ENCODE measurements at regions not wholly inside any gene's neighbourhood (a gene's known extent, or its start where the extent isn't known, plus 50 kb on each side); places are given as distances from the start of the nearest gene placed in this dataset.

DNA sequence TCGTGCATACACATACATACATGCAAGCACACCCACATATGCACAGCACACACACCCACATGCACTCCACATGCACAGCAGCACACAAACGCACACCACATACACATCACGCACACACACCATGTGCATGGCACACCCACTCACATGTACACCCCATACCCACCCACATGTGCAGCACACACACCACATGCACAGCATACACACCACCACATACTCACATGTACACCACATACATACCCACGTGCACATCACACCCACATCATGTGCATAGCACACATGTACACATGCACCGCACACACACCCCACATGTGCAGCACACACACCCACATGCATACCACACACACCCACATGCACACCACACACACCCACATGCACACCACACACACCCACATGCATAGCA is 132.0 kb upstream of the RGPD4 start:
- Histone ChIP-seq H3K23me2 (ENCODE audit: insufficient read length, low read depth, low read length, poor library complexity, severe bottlenecking) (no peaks in the 10 kb centered on the region), H2BK120ac (ENCODE audit: low read depth, low read length, poor library complexity, severe bottlenecking) (no peak overlapping the region), H3K27ac (ENCODE audit: insufficient read length, low read depth, low read length) (no peak overlapping the region), H2AK5ac (ENCODE audit: insufficient read length, low read length) (no peak overlapping the region), H3K79me2 (ENCODE audit: insufficient read depth, low read length) (no peaks in the 10 kb centered on the region), H4K20me1 (ENCODE audit: control insufficient read depth, insufficient read depth, insufficient read length) (peaks cover 3% of the 10 kb centered on the region), H3K18ac (ENCODE audit: insufficient read length, low read depth, low read length) (peak overlapping the region; percentile 3), H4K91ac (ENCODE audit: insufficient read length, low read depth, low read length) (no peak overlapping the region), H3K4me1 (ENCODE audit: insufficient read depth, low read length) (no peaks in the 10 kb centered on the region), H3K27me3 (ENCODE audit: insufficient read depth, low read length) (no peaks in the 10 kb centered on the region), H2AFZ (ENCODE audit: low read length) (no peak overlapping the region), H4K8ac (replicated peaks; ENCODE audit: insufficient read length, low read depth, low read length) (peak overlapping the region; percentile 96), H3K14ac (ENCODE audit: insufficient read depth, low read length) (no peak overlapping the region), H3K4me2 (ENCODE audit: insufficient read depth, insufficient read length, low read length) (no peak overlapping the region), H2BK20ac (ENCODE audit: low read depth, low read length, poor library complexity, severe bottlenecking) (no peak overlapping the region), H2BK5ac (ENCODE audit: insufficient read length, low read length) (peak overlapping the region; percentile 14), H2BK15ac (ENCODE audit: low read depth, low read length) (no peak overlapping the region), H3K9ac (ENCODE audit: extremely low read depth, insufficient read length, low read length) (no peak overlapping the region), H3K4ac (ENCODE audit: low read depth, low read length) (no peak overlapping the region), H4K5ac (ENCODE audit: insufficient read length, low read depth, low read length) (peak overlapping the region; percentile 87), H3K56ac (ENCODE audit: insufficient read length, low read depth, low read length) (no peak overlapping the region), H3T11ph (ENCODE audit: low read length) (no peak overlapping the region), H3K9me3 (ENCODE audit: control insufficient read depth, low read depth, low read length) (no peaks in the 10 kb centered on the region), H2BK12ac (ENCODE audit: insufficient read length, low read depth, low read length) (no peak overlapping the region), H3K79me1 (ENCODE audit: insufficient read depth, low read depth, low read length, poor library complexity, severe bottlenecking) (no peaks in the 10 kb centered on the region), H3K23ac (ENCODE audit: insufficient read length, low read depth, low read length) (no peak overlapping the region)
- Mint-ChIP-seq H3K27ac (no peak overlapping the region; a peak in 1 of 7 replicates), H3K9me3 (no peaks in the 10 kb centered on the region), H3K4me1 (peaks cover 11 to 19% of the 10 kb centered on the region in 2 experiments), H3K4me3 (no peak overlapping the region), H3K36me3 (ENCODE audit: insufficient read depth in 1 of 3, low read depth in 3 of 3) (no peaks in the 10 kb centered on the region; a peak in 1 of 7 replicates), H3K27me3 (ENCODE audit: low read depth) (peaks cover 3% of the 10 kb centered on the region; the same call in 1 of the 2 replicates)
- DNase-seq = no peak
- TF ChIP-seq, protein P1, sequence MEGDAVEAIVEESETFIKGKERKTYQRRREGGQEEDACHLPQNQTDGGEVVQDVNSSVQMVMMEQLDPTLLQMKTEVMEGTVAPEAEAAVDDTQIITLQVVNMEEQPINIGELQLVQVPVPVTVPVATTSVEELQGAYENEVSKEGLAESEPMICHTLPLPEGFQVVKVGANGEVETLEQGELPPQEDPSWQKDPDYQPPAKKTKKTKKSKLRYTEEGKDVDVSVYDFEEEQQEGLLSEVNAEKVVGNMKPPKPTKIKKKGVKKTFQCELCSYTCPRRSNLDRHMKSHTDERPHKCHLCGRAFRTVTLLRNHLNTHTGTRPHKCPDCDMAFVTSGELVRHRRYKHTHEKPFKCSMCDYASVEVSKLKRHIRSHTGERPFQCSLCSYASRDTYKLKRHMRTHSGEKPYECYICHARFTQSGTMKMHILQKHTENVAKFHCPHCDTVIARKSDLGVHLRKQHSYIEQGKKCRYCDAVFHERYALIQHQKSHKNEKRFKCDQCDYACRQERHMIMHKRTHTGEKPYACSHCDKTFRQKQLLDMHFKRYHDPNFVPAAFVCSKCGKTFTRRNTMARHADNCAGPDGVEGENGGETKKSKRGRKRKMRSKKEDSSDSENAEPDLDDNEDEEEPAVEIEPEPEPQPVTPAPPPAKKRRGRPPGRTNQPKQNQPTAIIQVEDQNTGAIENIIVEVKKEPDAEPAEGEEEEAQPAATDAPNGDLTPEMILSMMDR (conservative IDR thresholded peaks at IDR 0.05) = no peak
- no CpG with 5 or more reads among the region's 5 CpGs for WGBS (ENCODE audit: extremely low coverage, insufficient read length, low lambda C conversion rate)

Measured in H9 (cell line).